HG03558 (cell line): ENCODE measurements at regions not wholly inside any gene's neighbourhood (a gene's known extent, or its start where the extent isn't known, plus 50 kb on each side); places are given as distances from the start of the nearest gene placed in this dataset.

Source experiments
- ATAC-seq: cut with Tn5 transposase; IDR thresholded peaks from one replicate; pipeline ENCODE4 v1.9.1; 2021; ENCODE audit warnings: moderate number of reproducible peaks; ENCODE audit not compliant: unreplicated experiment; ENCODE audit errors: extremely low read depth

GRCh38 chr1:99561952-99562351, 84.0 kb upstream of the PALMD start:
- ATAC-seq = no peak

GRCh38 chr1:99565606-99566289, 80.2 kb upstream of the PALMD start:
- ATAC-seq = no peak

- ATAC-seq = no peak
These were observed 79.5 kb upstream of the PALMD start for GRCh38 chr1:99566290-99567021.

- ATAC-seq = no peak
These were observed 75.3 kb upstream of the PALMD start for GRCh38 chr1:99570486-99571089.

- no peak for ATAC-seq
These were observed 74.7 kb upstream of the PALMD start for GRCh38 chr1:99571092-99571734.

GRCh38 chr1:99573431-99574217, 72.3 kb upstream of the PALMD start:
- no peak for ATAC-seq

GRCh38 chr1:99577313-99577712, 68.6 kb upstream of the PALMD start:
- no peak for ATAC-seq

GRCh38 chr1:99579691-99580172, 66.2 kb upstream of the PALMD start:
- no peak for ATAC-seq

GRCh38 chr1:99580451-99580850, 65.5 kb upstream of the PALMD start:
- no peak for ATAC-seq

- no peak for ATAC-seq
These were observed 58.9 kb upstream of the PALMD start for GRCh38 chr1:99587008-99587407.

GRCh38 chr1:99589186-99589636, 56.7 kb upstream of the PALMD start:
- ATAC-seq = no peak

GRCh38 chr1:99590578-99591209, 55.2 kb upstream of the PALMD start:
- ATAC-seq = no peak

- no peak for ATAC-seq
These were observed 54.0 kb upstream of the PALMD start for GRCh38 chr1:99591886-99592285.

- no peak for ATAC-seq
These were observed 51.7 kb upstream of the PALMD start for GRCh38 chr1:99594205-99594604.

- ATAC-seq = no peak
These were observed 50.9 kb upstream of the PALMD start for GRCh38 chr1:99595041-99595440.

- ATAC-seq = no peak
These were observed 50.5 kb upstream of the PALMD start for GRCh38 chr1:99595441-99595840.
